DND-41 (cell line): ENCODE measurements at regions not wholly inside any gene's neighbourhood (a gene's known extent, or its start where the extent isn't known, plus 50 kb on each side); places are given as distances from the start of the nearest gene placed in this dataset.

ENCODE experiments used
- EZH2 ChIP-seq: IDR thresholded peaks from 3 replicates; pipeline ENCODE4 v1.6.1; 2012; ENCODE audit warnings: borderline replicate concordance, low read depth, mild to moderate bottlenecking, moderate library complexity, low read length, inconsistent platforms; ENCODE audit not compliant: severe bottlenecking
- TF ChIP-seq, protein P1 (sequence below): IDR thresholded peaks from 2 replicates; pipeline ENCODE4 v1.5.1; 2012; ENCODE audit warnings: borderline replicate concordance, low read length, moderate library complexity, mild to moderate bottlenecking; ENCODE audit not compliant: poor library complexity, severe bottlenecking; ENCODE audit errors: extremely low read depth

DNA sequence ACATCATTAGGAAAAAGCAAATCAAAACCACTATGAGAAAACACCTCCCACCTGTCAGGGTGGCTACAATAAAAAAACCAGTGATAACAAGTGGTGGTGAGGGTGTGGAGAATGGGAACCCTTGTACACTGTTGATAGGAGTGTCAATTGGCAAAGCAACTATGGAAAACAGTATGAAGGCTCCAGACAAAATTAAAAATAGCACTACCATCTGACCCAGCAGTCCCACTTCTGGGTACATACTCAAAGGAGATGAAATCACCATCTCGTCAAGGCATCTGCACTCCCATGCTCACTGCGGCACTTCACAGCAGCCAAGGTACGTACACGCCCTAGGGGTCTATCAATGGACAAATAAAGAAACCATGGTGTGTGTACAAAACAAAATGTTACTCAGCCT is 715.1 kb downstream of the UQCRFS1 start:
- TF ChIP-seq, protein P1, sequence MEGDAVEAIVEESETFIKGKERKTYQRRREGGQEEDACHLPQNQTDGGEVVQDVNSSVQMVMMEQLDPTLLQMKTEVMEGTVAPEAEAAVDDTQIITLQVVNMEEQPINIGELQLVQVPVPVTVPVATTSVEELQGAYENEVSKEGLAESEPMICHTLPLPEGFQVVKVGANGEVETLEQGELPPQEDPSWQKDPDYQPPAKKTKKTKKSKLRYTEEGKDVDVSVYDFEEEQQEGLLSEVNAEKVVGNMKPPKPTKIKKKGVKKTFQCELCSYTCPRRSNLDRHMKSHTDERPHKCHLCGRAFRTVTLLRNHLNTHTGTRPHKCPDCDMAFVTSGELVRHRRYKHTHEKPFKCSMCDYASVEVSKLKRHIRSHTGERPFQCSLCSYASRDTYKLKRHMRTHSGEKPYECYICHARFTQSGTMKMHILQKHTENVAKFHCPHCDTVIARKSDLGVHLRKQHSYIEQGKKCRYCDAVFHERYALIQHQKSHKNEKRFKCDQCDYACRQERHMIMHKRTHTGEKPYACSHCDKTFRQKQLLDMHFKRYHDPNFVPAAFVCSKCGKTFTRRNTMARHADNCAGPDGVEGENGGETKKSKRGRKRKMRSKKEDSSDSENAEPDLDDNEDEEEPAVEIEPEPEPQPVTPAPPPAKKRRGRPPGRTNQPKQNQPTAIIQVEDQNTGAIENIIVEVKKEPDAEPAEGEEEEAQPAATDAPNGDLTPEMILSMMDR = no peak
- TF ChIP-seq EZH2 = no peak
